Osteoblast (primary cell): ENCODE measurements at regions not wholly inside any gene's neighbourhood (a gene's known extent, or its start where the extent isn't known, plus 50 kb on each side); places are given as distances from the start of the nearest gene placed in this dataset.

Experiments used
- DNase-seq: peaks from one replicate; pipeline ENCODE4 v3.0.0; 2011; ENCODE audit warnings: low spot score, mixed read lengths; ENCODE audit not compliant: insufficient read length; ENCODE audit errors: missing footprints
- H2AFZ ChIP-seq: 2 replicates; pipeline ENCODE4 v1.6.0; 2011; ENCODE audit warnings: mild to moderate bottlenecking, low read length
- H3K27ac ChIP-seq: 2 replicates; pipeline ENCODE4 v1.5.1; 2011; ENCODE audit warnings: mild to moderate bottlenecking, low read depth, low read length, moderate library complexity
- H3K27me3 ChIP-seq: 2 replicates; pipeline ENCODE4 v1.6.0; 2012; ENCODE audit warnings: mild to moderate bottlenecking, control low read depth, inconsistent platforms, low read length, moderate library complexity; ENCODE audit not compliant: insufficient read depth
- H3K36me3 ChIP-seq: 2 replicates; pipeline ENCODE4 v1.5.1; 2011; ENCODE audit warnings: mild to moderate bottlenecking, low read length, control low read depth, moderate library complexity; ENCODE audit not compliant: insufficient read depth
- H3K4me1 ChIP-seq: 2 replicates; pipeline ENCODE4 v1.5.1; 2011; ENCODE audit warnings: mild to moderate bottlenecking, low read length, control low read depth, moderate library complexity; ENCODE audit not compliant: insufficient read depth
- H3K4me2 ChIP-seq: 2 replicates; pipeline ENCODE4 v1.6.0; 2011; ENCODE audit warnings: mild to moderate bottlenecking, low read length; ENCODE audit not compliant: insufficient read depth
- H3K4me3 ChIP-seq: fragments of 200-600 bp; sonication (generic); 3 replicates; pipeline ENCODE4 v1.5.1; 2012; ENCODE audit warnings: mild to moderate bottlenecking, low read length, inconsistent platforms; ENCODE audit not compliant: insufficient read depth
- H3K79me2 ChIP-seq: 2 replicates; pipeline ENCODE4 v1.6.0; 2012; ENCODE audit warnings: mild to moderate bottlenecking, low read length, control low read depth, inconsistent platforms; ENCODE audit not compliant: insufficient read depth
- H3K9me3 ChIP-seq: 2 replicates; pipeline ENCODE4 v1.5.1; 2011; ENCODE audit warnings: low read depth, low read length, control low read depth
- H4K20me1 ChIP-seq: 2 replicates; pipeline ENCODE4 v1.6.0; 2012; ENCODE audit warnings: mild to moderate bottlenecking, low read length, control low read depth; ENCODE audit not compliant: insufficient read depth
- CTCF ChIP-seq: IDR thresholded peaks from 2 replicates; pipeline ENCODE4 v1.5.1; 2011; ENCODE audit warnings: mild to moderate bottlenecking, low read depth, low read length, moderate library complexity; ENCODE audit errors: extremely low read depth

GRCh38 chr18:65145312-65145711, 605.5 kb upstream of the CDH7 start:
- no peaks in the 10 kb centered on the region for H4K20me1 ChIP-seq
- H3K4me2 ChIP-seq = no peak overlapping the region
- H3K79me2 ChIP-seq = no peaks in the 10 kb centered on the region
- TF ChIP-seq CTCF = no peak
- H3K27ac ChIP-seq = no peak overlapping the region
- no peaks in the 10 kb centered on the region for H3K27me3 ChIP-seq
- no peaks in the 10 kb centered on the region for H3K9me3 ChIP-seq
- no peak overlapping the region for H3K4me3 ChIP-seq
- H2AFZ ChIP-seq = no peak overlapping the region
- DNase-seq = no peak
- no peaks in the 10 kb centered on the region for H3K4me1 ChIP-seq
- H3K36me3 ChIP-seq = no peaks in the 10 kb centered on the region

- Histone ChIP-seq H3K27me3 (no peaks in the 10 kb centered on the region), H3K27ac (no peak overlapping the region), H3K9me3 (peaks cover 3% of the 10 kb centered on the region), H3K79me2 (no peaks in the 10 kb centered on the region), H4K20me1 (no peaks in the 10 kb centered on the region), H3K4me3 (no peak overlapping the region), H3K4me2 (no peak overlapping the region), H2AFZ (no peak overlapping the region), H3K36me3 (no peaks in the 10 kb centered on the region), H3K4me1 (no peaks in the 10 kb centered on the region)
- TF ChIP-seq CTCF = no peak
- DNase-seq = no peak
These were observed 617.2 kb upstream of the CDH7 start for GRCh38 chr18:65133610-65134009.

GRCh38 chr18:65124633-65125032, 626.2 kb upstream of the CDH7 start:
- Histone ChIP-seq H3K4me2 (no peak overlapping the region), H2AFZ (no peak overlapping the region), H3K27me3 (no peaks in the 10 kb centered on the region), H3K9me3 (peaks cover 5% of the 10 kb centered on the region), H3K36me3 (no peaks in the 10 kb centered on the region), H3K79me2 (no peaks in the 10 kb centered on the region), H3K27ac (no peak overlapping the region), H3K4me3 (no peak overlapping the region), H3K4me1 (no peaks in the 10 kb centered on the region), H4K20me1 (no peaks in the 10 kb centered on the region)
- no peak for TF ChIP-seq CTCF
- DNase-seq = no peak

GRCh38 chr18:65103864-65104263, 646.9 kb upstream of the CDH7 start:
- DNase-seq = no peak
- Histone ChIP-seq H3K27me3 (no peaks in the 10 kb centered on the region), H2AFZ (no peak overlapping the region), H3K4me1 (no peaks in the 10 kb centered on the region), H4K20me1 (no peaks in the 10 kb centered on the region), H3K36me3 (no peaks in the 10 kb centered on the region), H3K9me3 (no peaks in the 10 kb centered on the region), H3K27ac (no peak overlapping the region), H3K79me2 (no peaks in the 10 kb centered on the region), H3K4me3 (no peak overlapping the region), H3K4me2 (no peak overlapping the region)
- TF ChIP-seq CTCF = no peak
